NCI-H2107 treated with DMSO at 0.1 percent for 48 hours (cell line): ENCODE measurements at regions not wholly inside any gene's neighbourhood (a gene's known extent, or its start where the extent isn't known, plus 50 kb on each side); places are given as distances from the start of the nearest gene placed in this dataset.
"Not testable (repeated sequence)": the region's sequence is repeated elsewhere in the genome, so short reads cannot be mapped to it uniquely, and the experiment has no call there.

Experiments used
- DNase-seq: peaks from one replicate; lab custom pipeline; 2025; ENCODE audit not compliant: unreplicated experiment; lab: John Stamatoyannopoulos, UW

DNA sequence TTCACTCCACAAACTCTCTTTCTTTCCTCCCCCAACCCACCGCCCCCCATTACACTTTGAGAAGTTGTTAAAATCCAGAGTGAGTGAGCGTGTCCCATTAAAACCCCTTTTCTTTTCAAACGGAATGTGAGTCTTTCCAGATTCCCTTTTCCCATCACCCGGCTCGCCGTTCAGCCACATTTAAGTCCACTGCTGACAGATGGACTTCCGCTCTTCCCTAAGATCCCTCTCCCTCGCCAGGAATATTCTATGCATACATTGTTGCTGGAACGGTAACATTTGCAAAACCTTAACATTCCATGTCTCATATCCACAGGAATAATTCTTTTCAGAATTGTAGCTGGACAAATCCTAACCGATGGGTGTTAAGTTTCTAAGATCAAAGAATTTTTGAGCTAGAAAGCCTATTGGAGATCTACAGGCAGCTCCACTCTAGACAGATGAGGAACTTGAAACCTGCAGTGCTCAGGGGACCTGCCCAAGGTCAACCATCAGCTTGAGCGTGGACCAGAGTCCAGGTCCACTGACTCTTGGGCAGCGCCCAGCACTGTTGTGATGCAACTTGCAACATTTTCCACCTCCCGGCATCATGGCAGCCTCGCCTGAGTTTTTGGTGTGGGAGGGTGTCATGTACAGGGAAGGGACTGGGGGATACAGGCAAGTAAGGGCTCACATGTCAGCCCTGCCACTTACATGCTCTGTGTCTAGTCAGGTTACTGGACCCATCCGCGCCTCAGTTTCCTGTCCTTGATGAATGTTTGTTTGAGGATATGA lies 500.1 kb downstream of the CCDC171 start:
- DNase-seq = no peak

DNA sequence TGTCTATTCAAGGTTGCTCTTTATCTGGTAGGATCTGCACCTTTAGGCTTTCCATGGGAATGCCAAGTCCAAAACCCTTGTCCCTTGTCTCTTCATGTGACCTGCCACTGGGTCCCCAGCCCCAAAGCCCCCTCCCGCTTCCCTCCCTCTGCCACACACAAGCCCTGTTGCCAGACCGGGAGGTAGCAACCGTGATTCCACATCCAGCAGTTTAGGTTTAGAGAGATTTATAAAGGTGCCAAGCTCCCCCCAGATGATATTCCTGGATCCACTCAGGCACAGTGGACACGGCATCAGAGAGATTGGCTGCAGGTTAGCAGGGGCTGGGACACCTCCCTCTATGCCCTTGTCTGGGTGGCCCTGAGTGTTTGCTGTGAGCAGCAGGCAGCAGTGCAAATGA lies 504.7 kb downstream of the CCDC171 start:
- DNase-seq = no peak

DNA sequence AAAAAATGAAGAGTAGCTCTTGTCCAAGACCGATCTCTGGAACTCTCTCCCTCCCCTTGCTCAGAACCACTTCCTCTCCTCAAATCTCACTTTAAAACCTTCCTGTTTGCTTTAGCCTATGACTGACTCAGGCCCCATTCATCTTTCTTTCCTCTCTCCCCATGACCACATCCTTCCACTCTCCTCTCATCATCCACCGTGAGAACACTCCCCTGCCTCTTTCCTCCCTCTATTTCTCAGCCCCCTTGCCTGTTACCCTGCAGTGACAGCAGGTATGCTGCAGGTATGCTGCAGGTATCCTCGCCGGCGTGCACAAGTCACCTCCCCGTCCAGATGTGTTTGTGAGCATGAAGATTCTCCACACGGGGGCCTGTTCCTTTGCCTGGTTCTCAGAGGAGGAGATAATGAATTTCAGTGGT lies 505.3 kb downstream of the CCDC171 start:
- no peak for DNase-seq

- no peak for DNase-seq
Observed at GRCh38 chr9:16060436-16061129, 507.7 kb downstream of the CCDC171 start.

DNA sequence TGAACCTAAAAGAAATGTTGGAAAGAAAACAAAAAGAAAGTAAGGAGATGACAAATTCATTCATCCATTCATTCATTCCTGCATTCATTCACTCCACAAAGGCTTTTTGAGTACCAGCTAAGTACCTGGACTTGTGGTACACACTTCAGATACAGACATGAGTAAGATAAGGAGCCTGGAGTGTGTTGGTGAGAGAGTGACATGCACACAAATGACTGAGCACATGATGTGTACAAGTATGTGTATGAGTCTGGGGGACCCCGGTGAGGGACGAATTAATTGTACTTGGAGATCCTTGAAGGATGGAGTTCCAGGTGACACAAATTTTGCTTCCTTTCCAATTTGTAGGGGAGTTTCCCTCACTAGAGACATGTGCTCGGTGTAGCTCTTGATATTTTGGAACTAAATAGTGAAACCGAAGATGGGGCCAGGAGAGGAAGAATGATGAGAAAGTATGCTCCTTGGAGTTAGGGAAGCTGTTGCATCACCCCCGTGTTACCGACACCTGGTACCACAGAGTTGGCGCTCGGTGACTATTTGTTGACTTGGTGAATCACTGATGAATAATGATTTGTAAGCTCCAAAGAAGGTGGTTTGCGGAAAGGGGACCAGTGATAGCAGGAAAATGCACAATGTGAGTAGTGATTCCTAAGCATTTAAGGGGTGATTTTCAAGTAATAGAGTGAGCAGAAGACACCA lies 509.8 kb downstream of the CCDC171 start:
- DNase-seq = no peak

GRCh38 chr9:16063241-16063591 lies 510.4 kb downstream of the CCDC171 start:
- no peak for DNase-seq

DNA sequence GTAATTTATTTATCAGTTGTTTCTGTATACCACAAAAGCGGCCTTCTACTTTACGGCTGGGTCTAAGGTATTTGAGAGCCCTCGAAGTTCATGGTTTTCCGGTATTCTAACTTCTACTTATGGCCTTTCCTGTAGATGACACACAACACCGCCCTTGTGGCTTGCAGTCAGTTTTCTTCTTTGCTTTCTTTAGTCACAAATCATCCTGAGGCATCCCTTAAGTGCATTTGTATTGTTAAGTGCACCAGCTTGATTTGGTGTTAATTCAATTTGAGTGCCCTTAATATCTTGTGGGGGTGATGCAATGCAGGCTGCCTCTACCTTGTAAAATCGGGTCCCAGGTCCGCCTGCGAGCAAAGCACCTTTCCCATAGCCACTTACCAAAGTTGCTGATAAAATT lies 511.9 kb downstream of the CCDC171 start:
- DNase-seq = peak; percentile 23

GRCh38 chr9:16066201-16066600 lies 513.4 kb downstream of the CCDC171 start:
- DNase-seq = not testable (repeated sequence)

DNA sequence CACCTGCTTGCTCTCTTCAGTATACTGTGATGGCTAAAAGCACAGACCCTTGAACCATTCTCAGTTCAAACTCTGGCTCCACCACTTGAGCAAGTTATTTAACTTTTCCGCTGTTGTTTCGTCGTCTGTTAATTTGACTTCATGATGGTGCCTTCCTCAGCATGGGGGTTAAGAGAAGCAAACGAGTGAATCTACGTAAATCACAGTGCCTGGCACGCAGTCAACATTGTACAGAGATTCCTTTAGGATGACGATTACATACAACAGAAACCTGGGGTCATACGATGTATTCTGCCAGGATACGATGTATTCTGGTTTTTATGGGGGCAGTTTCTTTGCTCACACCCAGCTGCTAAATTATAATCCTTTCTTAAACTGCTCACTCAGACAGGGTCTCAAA lies 515.6 kb downstream of the CCDC171 start:
- DNase-seq = no peak

GRCh38 chr9:16069249-16069648 lies 516.4 kb downstream of the CCDC171 start:
- no peak for DNase-seq

DNA sequence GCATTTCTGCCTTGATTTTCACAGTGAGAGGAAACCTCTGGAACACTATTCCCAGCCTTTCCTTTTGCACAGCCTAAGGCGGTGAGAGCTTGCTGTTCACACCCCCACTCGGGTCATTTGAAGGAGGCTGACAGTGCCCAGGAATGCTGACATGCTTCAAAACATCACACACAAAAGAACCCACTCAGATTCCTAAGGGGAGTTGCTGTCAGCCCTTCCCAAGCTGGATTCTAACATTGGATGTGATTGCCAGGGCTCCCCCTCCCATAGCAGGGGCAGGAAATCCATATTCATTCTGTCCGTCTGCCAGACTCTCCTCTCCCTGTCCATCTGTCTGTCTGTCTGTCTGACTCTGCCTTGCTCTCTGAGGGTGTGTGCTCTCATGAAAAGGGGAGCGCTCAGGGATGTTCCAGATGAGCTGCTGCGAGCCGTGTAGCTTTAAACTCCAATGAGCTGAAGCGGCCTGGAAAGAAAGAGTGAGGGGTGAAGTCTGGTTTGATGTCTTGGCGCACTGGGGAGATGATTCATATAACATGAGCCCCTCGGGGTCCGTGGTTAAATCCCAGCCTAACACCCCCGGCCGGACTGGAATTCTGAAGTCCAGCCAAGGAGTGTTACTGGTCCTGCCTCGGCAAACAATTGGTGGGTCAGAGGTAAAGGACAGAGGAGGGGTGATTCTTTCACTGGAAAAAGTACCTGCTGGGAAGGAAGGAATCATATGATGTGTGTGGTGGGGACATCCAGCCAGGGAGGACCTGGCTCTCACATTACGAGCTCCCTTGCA lies 517.0 kb downstream of the CCDC171 start:
- no peak for DNase-seq

DNA sequence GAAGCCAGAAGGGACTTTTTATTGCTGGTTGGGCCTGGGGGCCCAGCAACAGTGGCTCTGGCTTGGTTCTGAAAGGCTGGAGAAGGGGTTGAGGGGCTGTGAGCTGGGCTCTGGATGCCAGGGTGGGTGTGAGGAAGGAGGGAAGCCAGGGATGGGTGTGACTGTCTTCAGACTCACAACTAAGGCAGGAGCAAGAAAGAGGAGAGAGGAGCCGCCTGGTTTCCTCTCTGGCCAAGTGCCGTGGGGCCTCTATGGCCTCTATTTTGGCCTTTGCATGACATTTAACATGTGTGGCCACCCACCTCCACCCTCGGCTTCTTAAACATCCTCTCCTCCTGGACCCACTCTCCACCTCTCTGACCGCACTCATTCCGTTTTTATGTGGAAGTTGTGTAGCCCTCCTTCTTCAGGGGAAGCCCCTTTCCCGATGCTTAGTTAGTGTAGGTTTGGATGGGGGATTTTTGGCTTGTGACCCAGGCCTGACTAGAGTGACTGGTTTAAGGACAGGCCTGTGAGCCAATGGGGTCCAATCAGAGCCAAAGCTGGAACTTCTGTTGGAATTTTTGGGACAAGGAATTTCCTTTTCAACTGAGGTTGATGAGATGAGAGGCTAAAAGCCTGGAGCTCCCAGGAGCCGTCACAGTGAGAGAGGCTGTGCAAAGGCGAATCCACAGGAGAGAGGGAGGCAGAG lies 517.8 kb downstream of the CCDC171 start:
- DNase-seq = no peak

GRCh38 chr9:16071400-16071799 lies 518.6 kb downstream of the CCDC171 start:
- no peak for DNase-seq

DNA sequence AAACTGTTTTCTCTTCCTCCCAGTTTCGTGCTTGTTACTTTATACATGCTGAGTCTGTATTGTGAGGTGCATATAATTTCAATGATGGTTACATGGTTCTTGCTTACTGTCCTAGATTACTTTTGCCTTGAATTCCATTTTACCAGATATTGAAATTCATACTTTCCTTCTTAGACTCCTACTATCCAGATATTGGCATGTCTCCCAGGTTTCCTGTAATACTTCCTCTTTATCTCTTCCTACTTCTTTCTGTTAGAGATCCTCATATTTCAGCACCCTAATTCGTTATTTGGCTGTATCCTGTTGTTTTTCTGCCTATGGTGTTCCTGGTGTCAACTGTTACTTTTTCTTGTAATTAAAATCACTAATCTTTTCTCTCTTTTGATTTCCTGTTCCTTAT lies 522.1 kb downstream of the CCDC171 start:
- no peak for DNase-seq

DNA sequence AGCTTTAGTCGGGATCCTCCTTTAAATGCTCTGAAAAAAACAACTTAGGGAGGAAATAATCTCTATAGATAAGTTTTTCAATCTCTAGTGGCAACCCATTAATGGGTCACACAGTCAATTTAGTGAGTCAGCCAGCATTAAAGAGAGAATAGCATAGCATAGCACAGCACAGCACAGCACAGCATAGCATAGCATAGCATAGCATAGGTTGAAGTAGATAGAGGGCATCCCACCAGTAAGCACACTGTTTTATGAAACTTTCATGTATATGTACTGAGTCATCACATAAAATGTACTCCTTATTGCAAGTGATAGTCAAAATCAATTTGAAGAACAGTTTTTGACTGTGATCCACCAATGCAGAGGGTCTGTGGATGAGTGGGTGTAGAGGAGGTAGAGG lies 522.9 kb downstream of the CCDC171 start:
- DNase-seq = no peak

DNA sequence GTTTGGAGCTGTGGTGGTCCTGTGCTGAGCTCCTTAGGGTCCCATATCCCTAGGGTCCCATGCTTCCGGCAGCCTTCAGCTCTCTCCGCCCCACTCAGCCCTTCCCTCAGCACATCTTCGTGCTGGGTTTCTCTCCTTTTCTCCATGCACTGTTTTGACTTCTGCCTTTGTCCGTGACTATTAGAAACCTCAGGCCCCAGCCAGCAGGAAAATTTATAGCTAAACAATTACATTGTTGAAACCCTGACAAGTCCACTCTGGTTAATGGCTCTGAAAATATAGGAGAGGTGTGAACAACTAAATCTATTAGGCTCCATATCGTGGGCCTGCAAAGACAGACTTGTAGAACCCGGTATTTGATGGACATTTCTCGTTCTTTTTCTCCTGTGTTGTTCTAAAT lies 523.7 kb downstream of the CCDC171 start:
- DNase-seq = no peak

- DNase-seq = no peak
Observed at GRCh38 chr9:16082796-16083195, 530.0 kb downstream of the CCDC171 start.

- DNase-seq = no peak
Observed at GRCh38 chr9:16085167-16085726, 532.4 kb downstream of the CCDC171 start.

DNA sequence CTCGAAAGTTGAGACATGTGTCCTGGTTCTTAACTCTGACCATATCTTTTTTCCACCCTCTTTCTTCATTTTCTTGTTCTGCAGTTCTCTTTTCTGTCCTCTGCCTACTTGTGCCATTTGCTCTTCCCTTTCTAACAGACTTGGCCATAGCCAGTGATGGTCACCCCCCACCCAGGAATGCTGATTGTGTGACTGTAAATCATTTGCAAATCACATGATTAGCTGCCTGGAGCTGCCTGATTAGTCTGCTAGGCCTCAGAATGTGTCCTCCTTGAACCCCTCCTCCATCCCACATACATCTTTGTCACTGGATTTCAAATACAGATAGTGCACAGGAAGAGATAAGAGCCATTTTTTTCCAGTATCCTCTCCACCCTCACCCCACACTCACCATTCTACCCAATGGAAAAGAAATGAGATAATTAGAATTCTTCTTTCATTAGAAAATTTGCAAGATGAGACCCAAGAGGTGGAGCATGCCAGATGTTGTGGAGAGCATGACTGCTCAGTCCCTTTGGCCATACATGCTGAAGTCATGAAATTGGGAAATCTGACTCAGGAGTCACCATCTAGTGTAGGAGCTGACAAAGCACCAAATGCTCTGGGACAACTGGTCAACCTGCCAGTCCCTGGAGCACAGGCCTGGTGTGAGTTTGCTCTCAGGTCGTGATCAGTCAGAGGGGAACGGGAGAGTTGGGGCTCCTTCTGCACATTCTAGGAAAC lies 538.2 kb downstream of the CCDC171 start:
- no peak for DNase-seq
